DMS 273 (cell line): ENCODE measurements at regions not wholly inside any gene's neighbourhood (a gene's known extent, or its start where the extent isn't known, plus 50 kb on each side); places are given as distances from the start of the nearest gene placed in this dataset.
A peak's percentile ranks its signal among the peaks of the same experiment; 100 is the strongest.

Experiments used
- DNase-seq: peaks from one replicate; lab custom pipeline; 2025; ENCODE audit not compliant: unreplicated experiment; lab: John Stamatoyannopoulos, UW

GRCh38 chr2:129699781-129700573 is 279.5 kb upstream of the RAB6C start:
- no peak for DNase-seq

DNA sequence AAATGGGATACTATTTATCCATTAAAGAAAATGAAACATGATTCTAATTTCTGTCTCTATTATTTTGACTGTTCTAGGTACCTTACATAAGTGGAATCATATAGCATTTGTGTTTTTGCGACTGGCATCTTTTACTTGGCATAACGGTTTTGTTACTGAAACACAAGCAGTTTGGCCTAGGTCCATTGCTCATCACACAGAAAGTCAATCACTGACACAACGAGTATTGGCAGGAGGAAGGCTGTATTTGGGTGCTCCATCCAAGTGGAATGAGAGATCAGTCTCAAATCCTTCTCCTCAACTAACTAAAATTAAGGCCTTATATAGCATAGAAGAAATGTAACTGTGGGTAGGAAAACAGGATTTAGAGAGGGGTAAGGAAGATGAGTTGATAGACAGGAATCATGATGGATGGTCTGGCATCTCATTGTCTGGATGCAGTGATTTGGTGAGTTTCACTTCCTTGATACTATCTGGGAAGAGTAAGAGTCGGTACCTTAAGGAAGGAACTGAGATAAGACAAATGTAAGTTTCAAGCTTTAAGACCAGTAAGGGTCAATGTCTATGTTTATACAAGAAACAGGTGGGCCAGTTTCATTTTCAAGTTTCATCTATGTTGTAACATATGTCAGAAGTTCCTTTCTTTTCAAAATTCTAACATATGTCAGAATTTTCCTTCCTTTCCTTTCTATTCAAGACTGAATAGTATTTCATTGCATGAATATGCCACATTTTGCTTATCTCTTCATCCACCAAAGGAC is 276.9 kb upstream of the RAB6C start:
- no peak for DNase-seq

DNA sequence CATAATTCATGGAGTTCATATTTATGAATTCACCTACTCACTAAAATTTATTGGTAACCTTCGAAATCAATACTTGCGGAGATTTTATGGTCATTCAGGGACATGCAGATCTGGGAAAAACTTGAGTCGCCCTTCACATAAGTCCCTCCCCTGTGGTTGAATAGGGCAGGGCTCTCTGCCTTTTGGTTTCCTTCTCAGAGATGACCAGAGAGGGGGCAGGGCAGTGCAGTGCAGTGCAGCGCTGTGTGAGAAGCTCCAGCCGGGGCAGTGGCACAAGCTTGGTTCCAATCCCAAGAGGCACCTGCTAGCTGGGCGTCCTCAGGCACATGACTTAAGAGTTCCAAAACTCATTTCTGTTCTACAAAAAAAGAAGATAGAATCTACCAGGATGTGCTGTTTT is 274.4 kb upstream of the RAB6C start:
- no peak for DNase-seq

- no peak for DNase-seq
Measured at GRCh38 chr2:129707800-129708199, 271.7 kb upstream of the RAB6C start.

- DNase-seq = peak; percentile 46
Measured at GRCh38 chr2:129708221-129708967, 271.1 kb upstream of the RAB6C start.

GRCh38 chr2:129709001-129709955 is 270.2 kb upstream of the RAB6C start:
- peak; percentile 79 for DNase-seq

DNA sequence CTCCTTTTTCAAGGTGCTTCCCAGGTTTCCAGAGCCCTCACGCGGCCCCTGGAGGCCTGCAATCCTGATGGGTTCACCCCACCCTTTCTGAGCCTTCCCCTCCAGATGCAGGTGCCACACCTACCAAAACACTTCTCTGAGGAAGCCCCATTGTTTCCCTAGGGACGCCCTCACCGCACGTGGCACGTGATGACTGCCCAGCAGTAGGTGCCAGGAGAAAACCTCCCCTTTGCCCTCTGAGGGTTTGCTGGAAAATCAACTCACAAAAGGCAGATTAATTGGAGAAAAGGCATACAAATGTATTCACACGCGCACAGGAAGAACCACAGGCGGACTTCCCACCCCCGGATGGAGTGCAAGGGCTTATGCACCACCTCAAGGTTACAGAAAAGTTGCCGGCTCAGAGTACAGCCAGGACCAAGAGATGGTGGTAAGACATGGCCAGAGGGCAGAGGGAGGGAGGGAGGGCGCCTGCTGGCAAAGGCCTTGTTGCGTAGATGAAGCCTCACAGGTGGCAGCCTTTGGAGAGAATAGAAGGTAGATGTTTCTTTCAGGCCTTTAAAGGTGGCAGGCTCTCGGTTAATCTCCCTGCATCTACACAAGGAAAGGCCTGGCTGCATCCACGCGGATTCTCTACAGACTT is 269.4 kb upstream of the RAB6C start:
- DNase-seq = no peak

DNA sequence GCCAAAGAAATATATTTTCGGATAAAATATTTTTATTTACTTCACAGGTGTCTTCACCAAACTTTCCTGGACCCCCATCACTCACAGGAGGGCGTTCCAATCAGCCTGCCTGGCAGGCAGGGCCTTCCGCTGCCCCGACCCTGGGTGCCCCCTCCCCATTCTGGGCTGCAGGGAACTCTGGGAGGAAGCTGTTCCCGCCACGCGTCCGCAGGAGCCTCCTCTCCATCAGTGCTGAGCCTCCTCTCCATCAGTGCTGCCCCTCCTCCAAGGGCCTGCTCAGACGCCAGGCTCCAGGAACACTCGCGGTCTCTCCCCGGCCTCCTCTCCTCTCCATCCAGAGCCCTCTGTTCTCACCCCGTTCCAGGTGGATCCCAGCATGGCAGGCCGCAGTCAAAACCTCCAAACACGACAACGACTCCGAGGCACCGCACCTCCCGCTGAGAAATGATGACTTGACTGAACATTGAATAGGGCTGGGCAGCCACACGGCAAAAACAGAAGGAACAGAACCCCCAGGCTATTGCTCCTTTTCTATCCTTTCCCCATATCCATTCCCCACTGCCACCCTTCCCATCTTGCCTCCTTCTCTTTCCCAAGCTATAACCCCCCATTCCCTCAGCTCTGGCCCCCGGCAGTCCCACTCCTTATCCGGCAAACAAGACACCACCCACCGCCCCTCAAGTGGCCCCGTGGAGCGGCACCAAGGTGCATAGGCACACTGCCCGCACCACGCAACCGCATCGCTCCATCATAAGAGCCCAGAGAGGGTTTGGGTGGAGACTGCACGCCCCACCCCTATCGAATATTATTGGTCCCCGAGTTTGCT is 268.6 kb upstream of the RAB6C start:
- DNase-seq = no peak

DNA sequence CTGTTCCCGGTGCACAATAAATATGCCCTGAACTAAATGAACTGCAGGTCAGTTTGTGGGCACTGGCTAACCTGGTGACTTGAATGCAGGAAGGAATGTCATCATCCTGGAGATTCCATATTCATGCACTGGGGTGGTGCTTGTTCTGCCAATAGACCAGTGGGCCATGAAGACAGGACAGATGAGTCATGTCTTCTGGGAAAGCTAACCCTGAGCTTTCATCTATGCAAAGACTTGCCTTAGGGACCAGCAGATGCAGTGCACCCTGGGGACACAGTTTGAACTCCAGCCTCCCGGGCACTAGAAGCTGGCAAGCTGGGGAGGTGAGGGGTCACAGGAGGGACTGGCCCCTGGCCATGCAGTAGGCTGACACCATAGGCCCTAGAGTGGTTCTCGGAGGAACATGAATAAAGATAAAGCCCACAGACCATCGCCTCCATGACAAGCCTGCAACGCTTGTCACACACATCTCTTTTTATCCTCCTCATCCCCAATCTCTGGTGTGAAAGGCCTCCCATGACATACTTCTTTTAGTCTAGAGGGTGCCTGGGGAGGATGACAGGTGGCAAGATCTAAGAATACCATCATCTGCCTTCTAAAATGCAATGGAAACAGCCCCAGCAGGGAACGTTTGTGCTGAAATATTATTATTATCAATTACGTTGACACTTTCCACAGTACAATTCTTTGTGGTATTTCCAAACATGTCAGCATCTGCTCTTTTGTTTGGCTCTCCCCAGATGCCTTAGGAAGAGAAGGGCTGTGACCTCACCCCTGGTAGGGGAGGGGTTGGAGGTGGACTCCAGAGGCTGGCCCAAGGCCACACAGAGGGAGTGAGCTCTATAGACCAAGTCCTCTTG is 267.4 kb upstream of the RAB6C start:
- DNase-seq = peak; percentile 19

GRCh38 chr2:129712676-129712985 is 266.8 kb upstream of the RAB6C start:
- no peak for DNase-seq

DNA sequence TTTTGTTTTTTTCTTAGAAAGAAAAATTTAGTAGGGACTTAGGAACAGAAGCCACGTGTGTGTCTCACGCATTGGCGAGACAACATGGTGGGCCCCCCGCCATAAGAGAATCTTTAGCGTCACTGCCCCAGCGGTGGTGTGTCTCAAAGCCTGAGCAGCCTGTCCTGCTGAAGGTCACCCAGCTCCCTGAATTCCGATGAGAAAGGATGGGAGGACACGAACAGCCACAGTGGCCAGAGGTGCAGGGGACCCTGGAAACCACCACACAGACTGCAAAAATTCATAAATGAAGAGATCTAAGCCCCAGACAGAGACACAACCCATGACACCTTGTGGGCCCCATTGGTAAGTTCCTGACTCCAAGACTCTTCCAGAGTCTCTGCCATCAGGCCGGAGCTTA is 266.1 kb upstream of the RAB6C start:
- no peak for DNase-seq

DNA sequence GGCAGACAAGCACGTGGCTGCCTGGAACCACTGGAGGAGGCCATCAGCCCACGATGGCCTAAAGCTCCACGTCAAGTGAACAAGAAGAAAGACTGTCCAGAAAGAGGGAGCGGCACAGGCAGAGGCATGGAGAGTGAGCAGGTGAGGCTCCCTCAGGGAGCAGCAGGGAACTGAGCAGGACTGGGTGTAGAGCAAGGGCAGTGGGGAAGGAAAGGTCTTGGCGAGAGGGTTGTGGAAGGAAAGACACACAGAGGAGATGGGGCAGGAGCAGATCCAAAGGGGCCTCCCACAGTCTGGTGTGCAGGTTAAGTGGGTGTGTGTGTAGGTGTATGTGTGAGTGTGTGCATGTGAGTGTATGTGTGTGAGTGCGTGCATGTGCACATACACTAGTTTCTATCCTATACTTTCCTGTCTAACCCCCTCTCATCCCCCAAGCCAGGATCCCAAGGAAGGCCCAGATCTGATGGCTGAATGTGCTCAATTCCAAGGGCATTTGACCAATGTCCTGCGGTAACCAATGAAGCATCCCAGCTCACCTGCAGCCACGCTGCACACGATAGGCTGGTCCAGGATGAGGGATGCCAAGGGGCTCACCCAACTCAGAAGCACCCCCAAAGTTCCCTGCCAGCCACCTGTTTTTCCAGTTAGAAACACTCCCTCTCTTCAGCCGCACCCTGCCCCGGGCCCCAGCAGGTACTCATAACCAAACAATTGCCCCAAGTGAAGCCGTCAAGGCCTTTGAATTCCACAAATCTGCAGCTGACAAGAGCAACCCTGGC is 262.5 kb upstream of the RAB6C start:
- DNase-seq = no peak

GRCh38 chr2:129717560-129718130 is 261.8 kb upstream of the RAB6C start:
- no peak for DNase-seq

- no peak for DNase-seq
Measured at GRCh38 chr2:129719335-129719734, 260.1 kb upstream of the RAB6C start.

DNA sequence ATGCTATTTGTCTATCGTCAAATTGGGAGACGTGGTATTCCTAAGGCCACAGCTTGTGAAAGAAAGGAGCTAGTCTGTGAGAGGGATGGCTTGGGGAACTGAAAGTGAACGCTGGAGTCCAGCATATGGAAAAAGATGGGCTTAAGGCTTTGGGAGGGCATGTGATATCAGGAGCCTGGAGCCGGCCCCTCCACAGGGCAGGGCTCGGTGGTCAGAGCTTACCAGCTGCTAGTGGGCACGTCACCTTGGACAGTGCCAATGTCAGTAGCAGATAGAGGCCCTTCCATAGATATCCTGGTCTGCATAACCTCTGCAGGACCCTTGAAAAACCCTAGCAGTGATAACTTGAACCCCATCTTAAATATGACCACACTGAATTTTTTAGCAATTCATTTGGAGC is 259.1 kb upstream of the RAB6C start:
- no peak for DNase-seq

DNA sequence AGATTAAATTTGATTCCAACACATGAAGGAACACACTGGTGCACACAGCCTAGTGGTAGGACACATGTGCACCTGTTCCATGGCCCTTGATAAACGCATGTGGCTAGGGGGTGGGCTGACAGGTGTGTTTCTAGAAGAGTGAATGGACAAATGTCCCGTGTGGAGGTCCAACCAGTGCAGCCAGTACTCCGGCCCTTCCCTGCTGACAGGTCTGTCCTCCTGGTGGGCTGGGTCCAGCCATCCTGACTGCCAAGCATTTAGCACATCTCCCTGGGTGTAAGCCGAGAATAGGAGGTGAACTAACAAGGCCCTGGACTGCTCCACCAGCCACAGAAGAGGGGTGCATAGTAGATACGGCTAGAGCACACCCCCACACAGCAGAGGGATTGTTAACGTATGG is 258.7 kb upstream of the RAB6C start:
- no peak for DNase-seq

DNA sequence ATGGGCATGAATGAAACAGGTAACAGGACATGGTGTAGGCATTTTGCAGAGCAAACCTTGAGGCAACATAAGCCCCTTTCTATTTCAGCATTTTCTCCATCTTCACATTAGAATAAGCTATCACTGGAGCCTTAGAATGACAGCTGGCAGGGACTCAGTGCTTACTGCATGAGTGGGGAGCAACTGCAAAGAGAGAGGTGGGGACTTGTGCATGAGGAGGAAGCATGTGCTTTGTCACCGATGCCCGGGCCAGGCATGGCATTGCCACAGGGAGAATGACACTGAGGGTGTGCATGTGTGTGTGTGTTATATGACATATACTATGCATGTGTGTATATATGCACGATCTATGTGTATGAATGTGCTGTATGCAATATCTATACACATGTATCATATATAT is 258.2 kb upstream of the RAB6C start:
- DNase-seq = no peak
